ENCODE measurements at regions not wholly inside any gene's neighbourhood (a gene's known extent, or its start where the extent isn't known, plus 50 kb on each side); places are given as distances from the start of the nearest gene placed in this dataset.

DNA sequence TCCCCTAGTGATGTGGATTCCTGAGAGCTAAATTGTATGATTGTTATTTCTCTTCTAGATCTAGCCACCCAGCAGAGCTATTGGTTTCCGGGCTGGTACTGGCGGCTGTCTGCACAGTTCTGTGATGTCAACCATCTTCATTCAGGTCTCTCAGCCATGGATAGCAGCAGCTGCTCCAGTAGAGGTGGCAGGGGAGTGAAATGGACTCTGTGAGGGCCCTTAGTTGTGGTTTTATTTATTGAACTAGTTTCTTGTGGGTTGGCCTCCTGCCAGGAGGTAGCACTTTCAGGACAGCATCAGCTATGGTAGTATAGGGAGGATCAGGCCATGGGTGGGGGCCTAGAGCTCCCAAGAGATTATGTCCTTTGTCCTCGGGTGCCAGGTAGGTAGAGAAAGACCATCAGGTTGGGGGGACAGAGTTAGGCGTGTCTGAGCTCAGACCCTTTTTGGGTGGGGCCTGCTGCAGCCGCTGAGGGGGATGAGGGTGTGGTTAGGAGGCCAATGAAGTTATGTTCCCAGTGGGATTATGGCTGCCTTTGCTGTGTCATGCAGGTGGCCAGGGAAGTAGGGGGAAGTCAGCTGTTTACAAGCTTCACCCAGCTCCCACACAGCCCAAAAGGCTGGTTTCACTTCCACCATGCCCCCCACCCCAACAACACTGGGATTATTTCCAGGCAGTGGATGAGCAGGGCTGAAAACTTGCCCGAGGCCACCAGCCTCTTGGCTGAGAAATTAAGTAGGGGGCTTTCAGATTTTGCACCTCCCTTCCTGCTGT lies 55.1 kb upstream of the RGS4 start:
- H3K36me3 ChIP-seq (ENCODE audit: insufficient read depth, low read length), result no peaks in the 10 kb centered on the region
- peaks cover 0 to 8% of the 10 kb centered on the region in 2 experiments for H3K9me3 ChIP-seq (ENCODE audit: control insufficient read depth in 1 of 2, insufficient read depth in 1 of 2, low read length in 2 of 2)
- H3K27me3 Mint-ChIP-seq, result no peaks in the 10 kb centered on the region
- intact Hi-C loops (cut with DNase I, micrococcal nuclease), result no loop called here
- no peaks in the 10 kb centered on the region for H3K4me1 ChIP-seq (ENCODE audit: insufficient read depth, low read length)
- H3K27ac ChIP-seq (ENCODE audit: low read depth in 1 of 2, low read length in 2 of 2), result no peak overlapping the region
- no peaks in the 10 kb centered on the region for H3K27me3 ChIP-seq (ENCODE audit: control insufficient read depth in 1 of 2, insufficient read depth in 2 of 2, low read length in 2 of 2)
- ChIA-PET POLR2A (no interaction called here), CTCF (no interaction called here)
- no peaks in the 10 kb centered on the region for H3K36me3 Mint-ChIP-seq (ENCODE audit: low read depth)
- no peak overlapping the region for H3K4me3 Mint-ChIP-seq
- no peak for ATAC-seq (ENCODE audit: poor library complexity)
- DNase-seq, result no peak
- no peaks in the 10 kb centered on the region for H3K4me1 Mint-ChIP-seq (ENCODE audit: low read depth)
- TF ChIP-seq, protein P1, sequence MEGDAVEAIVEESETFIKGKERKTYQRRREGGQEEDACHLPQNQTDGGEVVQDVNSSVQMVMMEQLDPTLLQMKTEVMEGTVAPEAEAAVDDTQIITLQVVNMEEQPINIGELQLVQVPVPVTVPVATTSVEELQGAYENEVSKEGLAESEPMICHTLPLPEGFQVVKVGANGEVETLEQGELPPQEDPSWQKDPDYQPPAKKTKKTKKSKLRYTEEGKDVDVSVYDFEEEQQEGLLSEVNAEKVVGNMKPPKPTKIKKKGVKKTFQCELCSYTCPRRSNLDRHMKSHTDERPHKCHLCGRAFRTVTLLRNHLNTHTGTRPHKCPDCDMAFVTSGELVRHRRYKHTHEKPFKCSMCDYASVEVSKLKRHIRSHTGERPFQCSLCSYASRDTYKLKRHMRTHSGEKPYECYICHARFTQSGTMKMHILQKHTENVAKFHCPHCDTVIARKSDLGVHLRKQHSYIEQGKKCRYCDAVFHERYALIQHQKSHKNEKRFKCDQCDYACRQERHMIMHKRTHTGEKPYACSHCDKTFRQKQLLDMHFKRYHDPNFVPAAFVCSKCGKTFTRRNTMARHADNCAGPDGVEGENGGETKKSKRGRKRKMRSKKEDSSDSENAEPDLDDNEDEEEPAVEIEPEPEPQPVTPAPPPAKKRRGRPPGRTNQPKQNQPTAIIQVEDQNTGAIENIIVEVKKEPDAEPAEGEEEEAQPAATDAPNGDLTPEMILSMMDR (IDR thresholded peaks at IDR 0.05), result no peak
- H3K4me3 ChIP-seq (ENCODE audit: low read length), result no peak overlapping the region
- H3K27ac Mint-ChIP-seq, result no peak overlapping the region
- H3K9me3 Mint-ChIP-seq, result no peaks in the 10 kb centered on the region

GRCh38 chr1:163006051-163006834 lies 62.9 kb upstream of the RGS4 start:
- ChIA-PET POLR2A (no interaction called here), CTCF (no interaction called here)
- TF ChIP-seq, protein P1 (IDR thresholded peaks at IDR 0.05), result no peak
- no peaks in the 10 kb centered on the region for H3K9me3 ChIP-seq (ENCODE audit: control insufficient read depth in 1 of 2, insufficient read depth in 1 of 2, low read length in 2 of 2)
- no peaks in the 10 kb centered on the region for H3K4me1 ChIP-seq (ENCODE audit: insufficient read depth, low read length)
- H3K27me3 ChIP-seq (ENCODE audit: control insufficient read depth in 1 of 2, insufficient read depth in 2 of 2, low read length in 2 of 2), result peaks cover 0 to 3% of the 10 kb centered on the region in 2 experiments
- H3K4me3 Mint-ChIP-seq, result no peak overlapping the region
- DNase-seq (no peak), ATAC-seq (ENCODE audit: poor library complexity) (no peak)
- no peak overlapping the region for H3K27ac Mint-ChIP-seq
- intact Hi-C loops (cut with DNase I, micrococcal nuclease), result no loop called here
- H3K36me3 Mint-ChIP-seq (ENCODE audit: low read depth), result no peaks in the 10 kb centered on the region
- H3K4me3 ChIP-seq (ENCODE audit: low read length), result no peak overlapping the region
- no peaks in the 10 kb centered on the region for H3K4me1 Mint-ChIP-seq (ENCODE audit: low read depth)
- peaks cover 3% of the 10 kb centered on the region for H3K9me3 Mint-ChIP-seq
- no peaks in the 10 kb centered on the region for H3K36me3 ChIP-seq (ENCODE audit: insufficient read depth, low read length)
- H3K27me3 Mint-ChIP-seq, result peaks cover 13% of the 10 kb centered on the region
- no peak overlapping the region for H3K27ac ChIP-seq (ENCODE audit: low read depth in 1 of 2, low read length in 2 of 2)

GRCh38 chr1:162997499-162998285 lies 71.5 kb upstream of the RGS4 start:
- H3K4me3 ChIP-seq (ENCODE audit: low read length), result no peak overlapping the region
- no peaks in the 10 kb centered on the region for H3K36me3 Mint-ChIP-seq (ENCODE audit: low read depth)
- H3K9me3 Mint-ChIP-seq, result no peaks in the 10 kb centered on the region
- CTCF ChIA-PET, result no interaction called here
- DNase-seq (no peak), ATAC-seq (ENCODE audit: poor library complexity) (no peak)
- no peaks in the 10 kb centered on the region for H3K36me3 ChIP-seq (ENCODE audit: insufficient read depth, low read length)
- H3K27me3 ChIP-seq (ENCODE audit: control insufficient read depth in 1 of 2, insufficient read depth in 2 of 2, low read length in 2 of 2), result peaks cover 0 to under 1% of the 10 kb centered on the region in 2 experiments
- H3K27ac Mint-ChIP-seq, result no peak overlapping the region
- intact Hi-C loops (cut with DNase I, micrococcal nuclease), result no loop called here
- TF ChIP-seq, protein P1 (IDR thresholded peaks at IDR 0.05), result no peak
- no peaks in the 10 kb centered on the region for H3K4me1 ChIP-seq (ENCODE audit: insufficient read depth, low read length)
- H3K9me3 ChIP-seq (ENCODE audit: control insufficient read depth in 1 of 2, insufficient read depth in 1 of 2, low read length in 2 of 2), result no peaks in the 10 kb centered on the region
- no peak overlapping the region for H3K27ac ChIP-seq (ENCODE audit: low read depth in 1 of 2, low read length in 2 of 2)
- no peak overlapping the region for H3K4me3 Mint-ChIP-seq
- H3K4me1 Mint-ChIP-seq (ENCODE audit: low read depth), result no peaks in the 10 kb centered on the region
- POLR2A ChIA-PET, result no interaction called here
- H3K27me3 Mint-ChIP-seq, result peaks cover 15% of the 10 kb centered on the region

Data from CD4-positive, alpha-beta T cell (primary cell).